GM21390 (cell line): ENCODE measurements at regions not wholly inside any gene's neighbourhood (a gene's known extent, or its start where the extent isn't known, plus 50 kb on each side); places are given as distances from the start of the nearest gene placed in this dataset.

Experiments used
- ATAC-seq: cut with Tn5 transposase; IDR thresholded peaks from one replicate; pipeline ENCODE4 v1.9.1; 2021; ENCODE audit not compliant: unreplicated experiment

GRCh38 chr9:106689089-106689488, 173.9 kb upstream of the ZNF462 start:
- no peak for ATAC-seq

DNA sequence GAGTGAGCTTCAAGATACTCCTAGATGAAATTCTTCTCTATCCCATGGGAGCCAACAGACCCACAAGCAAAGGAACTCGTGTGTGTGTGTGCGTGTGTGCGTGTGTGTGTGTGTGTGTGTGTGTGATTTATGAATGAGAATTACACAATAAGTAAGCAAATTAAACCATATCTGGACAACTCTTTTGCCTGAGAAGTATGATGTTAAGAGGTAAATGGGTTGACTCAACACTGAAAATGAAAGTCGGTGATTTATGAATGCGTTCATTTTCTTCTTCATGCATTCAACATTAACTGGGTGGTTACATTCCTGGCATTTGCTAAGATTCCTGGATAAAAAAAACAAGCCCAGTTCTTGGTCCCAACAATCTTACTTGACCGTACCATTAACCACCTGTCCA, 171.3 kb upstream of the ZNF462 start:
- no peak for ATAC-seq

GRCh38 chr9:106693558-106693957, 169.4 kb upstream of the ZNF462 start:
- ATAC-seq, result no peak

DNA sequence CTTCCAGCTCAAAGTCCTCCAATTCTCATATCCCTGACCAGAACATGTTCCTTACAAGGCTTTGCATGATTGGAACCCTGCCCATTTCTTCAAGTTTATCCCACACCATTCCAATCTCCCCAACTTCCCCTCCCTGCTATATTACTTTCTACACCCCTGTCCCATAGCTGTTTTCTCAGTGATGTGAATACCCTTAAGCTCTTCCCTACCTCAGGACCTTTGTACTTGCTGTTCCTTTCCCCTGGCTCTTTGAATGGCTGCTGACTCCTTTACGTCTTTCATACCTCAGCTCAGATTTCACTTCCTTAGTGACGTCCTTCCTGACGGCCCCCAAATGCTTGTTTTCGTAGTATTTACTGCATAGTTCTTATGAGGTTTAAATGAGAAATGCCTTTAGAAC, 166.2 kb upstream of the ZNF462 start:
- ATAC-seq, result no peak

- no peak for ATAC-seq
These were observed 165.6 kb upstream of the ZNF462 start for GRCh38 chr9:106697390-106697749.

GRCh38 chr9:106697750-106698502, 165.0 kb upstream of the ZNF462 start:
- no peak for ATAC-seq

DNA sequence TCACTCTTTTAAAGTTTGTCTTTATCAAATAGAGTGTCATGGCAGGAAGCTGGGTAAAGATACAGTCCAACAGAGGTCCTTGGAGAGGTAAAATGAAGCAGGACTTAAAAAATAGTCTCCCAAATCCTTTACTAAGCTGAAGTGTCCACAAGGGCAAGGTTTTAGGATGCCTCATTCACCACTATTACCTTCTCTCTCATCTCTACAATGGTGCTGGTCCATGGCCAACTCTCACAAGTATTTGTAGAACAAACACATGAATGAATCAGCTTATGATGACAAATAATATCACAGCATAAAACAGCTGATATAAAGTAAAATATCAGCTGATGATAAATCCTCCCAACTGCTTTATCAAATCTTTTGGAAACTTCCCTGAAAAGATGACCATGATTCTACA, 162.3 kb upstream of the ZNF462 start:
- no peak for ATAC-seq

DNA sequence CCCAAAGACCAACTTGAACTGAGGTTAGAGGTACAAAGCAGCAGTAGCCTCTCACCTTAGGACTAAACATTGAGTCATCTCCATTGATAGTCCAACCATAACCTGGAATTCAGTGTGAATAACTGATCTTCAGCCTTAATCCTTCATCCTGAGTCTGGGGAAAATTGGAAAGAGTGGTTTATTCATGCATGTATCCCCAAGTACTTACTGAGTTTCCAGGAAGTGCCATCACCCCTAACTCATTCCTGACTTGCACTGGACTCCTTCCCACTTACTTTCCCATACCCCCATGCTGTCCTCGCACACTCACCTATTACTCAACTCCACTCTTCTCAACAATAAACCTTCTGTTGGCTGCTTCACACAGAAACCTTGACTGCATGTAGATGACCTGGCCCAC, 161.4 kb upstream of the ZNF462 start:
- no peak for ATAC-seq

GRCh38 chr9:106704056-106704615, 158.8 kb upstream of the ZNF462 start:
- ATAC-seq, result no peak

DNA sequence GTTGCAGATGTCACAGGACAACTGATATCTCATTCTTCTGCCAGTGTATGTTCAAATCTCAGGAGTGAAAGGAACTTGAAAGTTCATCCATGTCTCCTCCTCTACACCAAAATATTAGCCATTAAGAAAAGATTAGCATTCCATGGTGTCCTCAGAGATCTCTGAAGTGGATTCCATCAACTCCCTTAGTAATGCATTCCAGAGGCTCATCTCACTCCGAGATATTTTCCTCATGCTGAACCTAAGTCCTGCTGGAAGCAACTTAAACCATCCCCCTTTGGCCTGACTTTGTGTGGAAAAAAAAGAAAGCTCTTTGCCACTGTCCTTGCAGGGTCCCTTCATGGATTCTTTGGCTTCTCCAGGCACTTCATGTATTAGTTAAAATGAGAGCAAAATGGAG, 155.7 kb upstream of the ZNF462 start:
- ATAC-seq, result no peak

- ATAC-seq, result no peak
These were observed 155.1 kb upstream of the ZNF462 start for GRCh38 chr9:106707738-106708474.

DNA sequence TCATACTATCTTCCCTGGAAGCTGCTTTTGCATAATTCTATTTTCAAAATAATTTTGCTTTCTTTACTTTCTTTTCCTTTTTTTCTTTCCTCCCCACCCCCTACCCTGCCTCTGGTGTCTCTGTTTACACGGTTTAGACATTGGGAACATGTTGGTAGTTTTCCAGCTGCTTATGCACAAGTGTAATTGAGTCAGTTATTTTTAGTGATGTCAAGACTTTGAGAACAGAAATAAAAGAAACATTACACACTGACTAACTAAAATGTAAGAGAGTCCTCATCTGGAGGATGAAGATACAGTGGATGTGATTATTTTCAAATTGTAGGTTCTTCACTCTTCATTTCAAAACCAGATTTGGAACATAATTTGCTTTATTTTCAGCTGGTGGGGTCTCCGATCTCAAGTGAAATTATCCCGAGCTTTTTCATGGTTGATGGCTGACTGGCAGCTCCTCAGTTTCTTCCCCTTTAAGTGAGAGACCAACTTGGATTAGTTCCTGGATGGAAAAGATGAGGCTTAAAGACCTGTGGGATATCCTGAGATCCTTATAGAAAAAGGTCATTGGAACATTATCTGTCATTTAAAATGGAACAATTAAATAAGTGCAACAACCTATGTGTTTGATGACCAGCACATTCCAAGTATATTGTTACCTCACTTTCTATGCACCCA, 154.4 kb upstream of the ZNF462 start:
- no peak for ATAC-seq

DNA sequence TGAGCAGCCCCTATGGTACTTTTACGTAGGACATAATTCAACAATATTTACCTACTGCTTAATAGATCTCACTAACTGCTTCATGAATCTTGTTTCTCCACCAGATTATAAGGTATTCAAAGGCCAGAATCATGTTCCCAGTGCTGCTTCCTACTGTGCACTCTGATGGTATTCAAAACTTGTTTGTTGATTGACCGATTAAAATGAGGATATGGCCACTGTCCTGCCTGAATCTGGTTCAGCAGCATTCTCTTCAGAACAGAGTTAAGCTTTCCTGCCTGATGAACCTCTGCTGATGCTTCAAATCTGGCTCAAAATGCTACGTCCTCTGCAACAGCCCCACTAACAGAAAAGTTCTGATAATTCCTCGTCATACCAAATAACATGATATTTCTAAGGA, 150.7 kb upstream of the ZNF462 start:
- no peak for ATAC-seq

DNA sequence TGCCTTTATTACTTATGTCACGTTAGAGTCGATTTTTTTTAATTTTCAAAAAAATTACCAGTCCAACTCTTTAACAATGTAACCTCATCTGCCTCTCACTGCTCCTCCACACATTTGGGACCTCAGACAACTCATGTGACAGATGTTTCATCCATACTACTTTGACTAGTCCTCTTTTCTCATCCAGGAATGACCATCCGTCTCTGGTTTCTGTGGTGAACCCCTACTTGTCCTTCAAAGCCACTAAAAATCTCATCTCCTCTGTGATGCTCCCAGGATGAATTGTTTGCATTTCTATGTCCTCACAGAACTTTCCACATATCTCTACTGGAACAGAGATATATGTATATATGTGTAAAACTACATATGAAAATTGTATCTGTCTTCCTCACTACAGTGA, 149.8 kb upstream of the ZNF462 start:
- no peak for ATAC-seq

DNA sequence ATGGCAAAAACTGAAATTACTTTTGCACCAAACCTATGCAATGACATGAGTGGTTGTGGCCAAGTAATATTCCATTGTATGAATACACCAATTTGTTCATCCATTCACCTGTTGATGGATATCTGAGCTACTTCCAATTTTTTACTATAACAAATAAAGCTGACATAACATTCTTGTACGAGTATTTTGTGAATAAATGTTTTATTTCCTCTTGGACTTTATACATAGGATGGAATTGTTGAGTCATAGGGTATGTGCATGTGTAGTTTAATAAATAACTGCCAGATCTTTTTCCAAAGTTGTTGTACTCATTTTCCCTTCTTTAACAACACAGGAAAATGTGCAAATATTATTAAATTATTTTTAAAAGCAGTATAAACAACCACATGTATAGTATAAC, 146.1 kb upstream of the ZNF462 start:
- ATAC-seq, result no peak

GRCh38 chr9:106717686-106718085, 145.3 kb upstream of the ZNF462 start:
- ATAC-seq, result no peak

GRCh38 chr9:106718936-106719335, 144.0 kb upstream of the ZNF462 start:
- no peak for ATAC-seq

GRCh38 chr9:106722051-106722753, 140.8 kb upstream of the ZNF462 start:
- no peak for ATAC-seq

- no peak for ATAC-seq
These were observed 139.0 kb upstream of the ZNF462 start for GRCh38 chr9:106723926-106724325.

- no peak for ATAC-seq
These were observed 138.4 kb upstream of the ZNF462 start for GRCh38 chr9:106724566-106724965.
